DMS 273 treated with DMSO at 0.1 percent for 48 hours (cell line): ENCODE measurements at regions not wholly inside any gene's neighbourhood (a gene's known extent, or its start where the extent isn't known, plus 50 kb on each side); places are given as distances from the start of the nearest gene placed in this dataset.
"Not testable (repeated sequence)": the region's sequence is repeated elsewhere in the genome, so short reads cannot be mapped to it uniquely, and the experiment has no call there.

Experiments used
- DNase-seq: peaks from one replicate; lab custom pipeline; 2025; lab: John Stamatoyannopoulos, UW

GRCh38 chr7:127530148-127530547, 55.2 kb downstream of the GCC1 start:
- DNase-seq = peak; percentile 16

DNA sequence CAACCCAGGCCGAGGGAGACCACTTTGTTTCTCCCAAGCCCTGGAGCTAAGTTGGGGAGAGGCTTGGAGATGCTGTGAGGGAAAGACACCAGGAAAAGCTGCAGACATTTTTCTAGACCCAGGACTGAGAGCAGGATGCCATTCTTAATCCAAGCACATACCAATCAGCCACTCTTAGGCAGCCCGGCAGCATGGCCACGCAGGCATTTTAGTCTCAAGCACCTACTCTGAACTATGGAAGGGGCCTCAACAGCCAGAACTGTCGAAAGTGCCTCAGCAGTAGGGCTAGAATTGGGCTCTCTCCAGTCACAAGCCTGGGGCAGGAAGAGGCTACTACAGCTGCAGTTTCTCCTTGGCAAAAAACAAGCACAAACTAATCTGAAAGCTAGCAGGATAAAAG, 57.8 kb downstream of the GCC1 start:
- no peak for DNase-seq

- no peak for DNase-seq
These were observed 59.4 kb downstream of the GCC1 start for GRCh38 chr7:127525866-127526480.

DNA sequence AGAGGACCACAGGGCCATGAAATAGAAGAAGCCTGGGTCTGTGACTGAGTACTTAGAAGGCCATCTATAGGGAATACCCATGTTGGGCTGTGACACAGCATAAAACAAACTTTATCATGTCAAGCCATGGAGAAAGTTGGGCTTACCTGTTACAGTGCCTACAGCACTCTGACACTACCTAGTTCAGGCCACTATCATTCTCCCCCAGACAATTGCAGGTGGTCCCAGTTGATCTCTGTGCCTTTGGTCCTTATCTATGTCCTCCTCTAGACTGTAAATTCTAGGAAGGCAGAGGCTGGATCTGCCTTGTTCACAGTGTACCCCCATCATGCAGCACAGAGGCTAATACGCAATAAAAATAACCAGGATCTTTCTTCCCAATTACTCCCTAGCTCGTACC, 69.1 kb downstream of the GCC1 start:
- no peak for DNase-seq

DNA sequence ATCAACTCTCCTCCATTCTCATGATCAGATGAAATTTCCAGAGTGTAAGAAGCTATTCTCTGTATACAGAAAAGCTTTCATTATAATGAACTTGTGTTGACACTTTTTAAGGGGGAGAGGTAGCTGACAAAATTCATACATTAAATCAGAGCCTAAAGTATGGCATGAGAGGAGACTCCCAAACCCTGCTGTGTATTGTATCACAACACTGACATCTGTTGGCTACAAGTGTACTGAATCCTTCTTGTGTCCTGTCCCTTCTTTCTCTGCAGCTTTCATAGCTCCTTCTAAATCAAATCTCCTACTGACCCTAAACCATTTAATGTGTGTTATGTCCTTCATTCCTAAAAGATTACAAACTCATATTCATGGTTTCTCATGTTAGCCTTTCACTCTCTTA, 70.9 kb downstream of the GCC1 start:
- DNase-seq = peak; percentile 44

DNA sequence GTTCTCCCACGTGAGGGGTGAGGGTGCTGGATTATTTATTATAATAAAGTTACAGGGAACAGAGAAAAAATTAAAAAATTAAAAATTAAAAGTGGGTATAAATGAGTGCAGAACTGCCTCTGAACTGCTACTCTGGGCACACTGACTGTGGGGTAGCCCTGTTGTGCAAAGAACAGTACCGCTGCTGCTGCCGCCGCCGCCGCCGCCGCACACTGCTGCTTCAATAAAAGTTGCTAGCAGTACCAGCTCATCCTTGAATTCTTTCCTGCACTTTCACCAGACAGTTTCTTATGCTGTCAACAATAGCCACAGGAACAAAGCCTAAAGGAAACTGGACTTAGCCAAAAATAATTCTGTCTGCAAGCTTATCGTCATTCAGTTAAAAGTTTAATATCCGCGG, 72.1 kb downstream of the GCC1 start:
- DNase-seq = no peak

GRCh38 chr7:127512663-127513062, 72.7 kb downstream of the GCC1 start:
- no peak for DNase-seq

DNA sequence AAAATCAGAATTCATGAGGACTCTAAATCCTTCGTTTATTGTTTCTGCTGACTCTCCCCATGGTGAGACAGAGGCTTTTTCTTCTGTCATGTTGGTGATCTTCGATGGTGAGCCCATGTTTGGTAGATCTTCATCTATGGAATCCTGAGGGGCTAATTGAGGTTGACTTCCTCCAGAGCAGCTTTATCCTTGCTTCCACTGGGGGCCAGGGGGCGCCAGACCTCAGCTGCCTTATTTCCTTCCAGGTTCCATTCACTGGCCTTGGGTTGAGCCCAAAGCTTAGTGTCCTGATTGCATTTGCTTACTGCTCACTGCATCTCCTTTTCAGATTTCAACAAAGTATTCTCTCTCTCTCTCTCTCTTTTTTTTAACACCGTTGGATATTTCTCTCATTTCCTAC, 80.7 kb downstream of the GCC1 start:
- DNase-seq = no peak

GRCh38 chr7:127501817-127502216, 83.6 kb downstream of the GCC1 start:
- no peak for DNase-seq

DNA sequence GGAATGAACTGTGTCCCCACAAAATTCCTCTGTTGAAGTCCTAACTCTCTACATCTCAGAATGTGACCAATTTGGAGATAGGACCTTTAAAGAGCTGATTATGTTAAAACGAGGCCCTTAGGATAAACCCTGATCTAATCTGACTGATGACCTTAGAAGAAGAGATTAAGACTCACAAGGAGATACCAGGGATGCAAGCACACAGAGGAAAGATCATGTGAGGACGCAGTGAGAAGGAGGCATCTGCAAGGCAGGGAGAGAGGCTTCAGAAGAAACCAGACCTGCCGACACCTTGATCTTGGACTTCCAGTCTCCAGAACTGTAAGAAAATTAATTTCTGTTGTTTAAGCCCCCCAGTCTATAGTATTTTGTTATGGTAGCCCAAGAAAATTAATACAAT, 94.9 kb upstream of the ZNF800 start:
- no peak for DNase-seq

DNA sequence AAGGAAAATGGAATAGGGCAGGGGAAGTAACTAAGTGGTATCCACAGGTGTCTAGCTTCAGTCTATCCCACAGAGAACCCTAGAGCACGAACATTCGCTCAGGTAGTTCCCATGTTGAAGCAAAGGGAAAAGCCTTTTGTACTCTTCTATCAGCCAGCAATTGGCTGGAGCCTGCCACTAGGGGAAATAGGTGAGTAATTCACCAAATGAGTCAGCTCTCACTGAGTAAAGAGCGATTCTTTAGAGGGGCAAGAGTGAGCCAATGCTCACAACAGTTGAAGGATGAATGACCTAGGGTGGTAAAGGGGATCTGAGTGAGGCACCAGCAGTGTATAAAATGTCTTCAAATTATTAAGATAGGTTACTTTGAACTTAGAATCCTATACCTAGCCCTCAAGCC, 94.1 kb upstream of the ZNF800 start:
- no peak for DNase-seq

DNA sequence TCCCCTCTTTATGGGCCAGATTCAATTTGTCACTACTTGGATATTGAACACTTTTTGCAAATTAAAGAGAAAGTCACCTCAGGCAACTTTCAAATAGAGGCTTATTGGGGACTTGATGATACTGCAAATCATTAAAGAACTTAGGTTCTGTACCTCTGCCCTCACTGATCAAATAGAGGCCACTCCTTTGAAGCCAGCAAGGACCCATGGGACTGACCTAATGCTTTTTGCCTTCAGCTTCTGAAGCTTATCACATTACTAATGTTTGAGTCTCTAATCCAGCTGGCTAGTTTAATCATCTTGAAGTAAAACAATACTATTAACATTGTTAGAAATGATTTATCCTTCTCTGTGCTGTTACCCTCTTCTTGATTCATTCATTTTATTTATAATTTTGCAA, 93.0 kb upstream of the ZNF800 start:
- DNase-seq = no peak

DNA sequence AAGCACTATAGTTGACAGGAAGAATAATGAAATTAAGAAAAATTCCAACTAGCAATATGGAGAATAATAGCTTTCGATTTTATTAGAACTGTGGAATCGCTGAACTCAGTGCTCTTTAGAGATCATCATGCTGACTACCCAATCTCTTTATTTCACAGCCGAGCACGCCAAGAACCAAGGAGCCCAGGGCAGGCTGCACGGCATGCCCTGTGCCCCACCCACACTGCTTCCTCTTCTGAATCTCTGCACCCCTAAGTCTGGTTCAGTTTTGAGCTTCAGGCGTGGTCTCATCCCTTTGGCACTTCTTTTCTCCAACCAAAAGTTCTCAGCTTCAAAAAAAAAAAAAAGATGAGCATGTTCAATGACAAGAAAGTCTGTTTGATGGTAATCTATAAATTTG, 92.4 kb upstream of the ZNF800 start:
- no peak for DNase-seq

GRCh38 chr7:127478461-127478860, 86.0 kb upstream of the ZNF800 start:
- no peak for DNase-seq

DNA sequence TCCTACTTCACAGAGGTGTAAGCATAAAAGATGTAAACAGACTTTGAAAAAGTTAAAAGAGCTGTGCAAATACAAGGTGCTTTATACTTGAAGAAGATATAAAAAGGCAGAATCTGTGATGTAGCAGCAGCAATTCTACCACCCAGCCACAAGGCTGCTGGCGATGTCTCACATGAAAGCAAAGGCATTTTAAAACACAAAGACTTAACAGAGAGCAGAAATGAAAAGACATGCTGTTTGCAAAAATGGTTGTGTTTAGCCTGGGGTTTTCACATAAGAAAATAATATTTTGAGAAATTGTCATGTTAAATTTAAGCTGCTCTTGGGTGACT, 85.5 kb upstream of the ZNF800 start:
- no peak for DNase-seq

DNA sequence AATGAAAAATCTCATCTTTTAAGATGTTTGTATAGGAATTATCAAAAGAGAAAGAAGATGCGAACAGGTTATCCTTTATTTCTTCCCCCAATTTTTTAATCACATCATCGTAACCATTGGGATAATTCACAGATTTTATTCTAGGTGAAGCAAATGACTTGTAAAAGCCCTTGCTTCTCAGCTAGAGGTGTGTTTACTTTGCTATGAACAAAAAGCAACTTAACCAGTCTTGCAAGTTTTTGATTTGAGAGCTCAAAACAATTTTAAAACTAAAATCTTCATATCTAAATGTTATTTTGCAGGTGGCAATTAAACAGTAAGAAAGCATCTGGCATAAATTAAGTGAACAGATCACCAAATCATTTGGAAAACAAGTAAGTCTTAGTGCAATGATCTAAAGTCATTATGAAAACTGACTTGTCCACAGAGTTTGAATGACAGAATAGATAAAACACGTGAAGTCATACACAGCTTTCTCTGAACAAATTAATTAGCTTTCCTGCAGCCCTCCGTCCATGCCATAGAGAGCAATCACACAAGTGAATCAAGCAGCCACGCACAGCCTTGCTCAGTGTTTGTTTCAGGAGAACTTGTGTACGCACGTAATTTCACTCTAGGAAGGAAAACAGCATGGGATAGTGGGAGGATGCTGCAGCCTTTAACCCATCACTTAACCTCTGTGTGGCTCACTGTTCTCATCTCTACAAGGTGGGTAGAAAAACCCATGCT, 85.0 kb upstream of the ZNF800 start:
- DNase-seq = no peak

GRCh38 chr7:127476618-127477017, 84.1 kb upstream of the ZNF800 start:
- DNase-seq = no peak

- no peak for DNase-seq
These were observed 81.9 kb upstream of the ZNF800 start for GRCh38 chr7:127474457-127474856.

DNA sequence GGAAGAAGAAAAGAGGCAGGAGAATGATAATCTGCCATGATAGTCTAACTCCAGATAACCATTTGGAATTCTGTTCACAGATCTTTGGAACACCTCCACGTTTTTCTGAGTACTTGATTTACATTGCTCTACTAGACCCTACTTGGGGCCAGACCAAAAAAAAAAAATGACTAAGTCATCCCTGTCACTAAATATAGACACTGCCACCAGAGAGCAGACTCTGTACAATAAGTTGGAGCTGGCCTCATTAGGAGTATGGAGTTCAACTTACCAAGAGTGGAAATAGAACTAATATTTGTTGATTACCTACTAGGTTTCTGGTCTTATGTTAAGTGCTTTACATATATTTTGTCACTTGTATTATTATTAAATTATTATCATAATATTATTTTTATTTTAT, 80.9 kb upstream of the ZNF800 start:
- DNase-seq = no peak

GRCh38 chr7:127460077-127460476, 67.6 kb upstream of the ZNF800 start:
- DNase-seq = no peak

DNA sequence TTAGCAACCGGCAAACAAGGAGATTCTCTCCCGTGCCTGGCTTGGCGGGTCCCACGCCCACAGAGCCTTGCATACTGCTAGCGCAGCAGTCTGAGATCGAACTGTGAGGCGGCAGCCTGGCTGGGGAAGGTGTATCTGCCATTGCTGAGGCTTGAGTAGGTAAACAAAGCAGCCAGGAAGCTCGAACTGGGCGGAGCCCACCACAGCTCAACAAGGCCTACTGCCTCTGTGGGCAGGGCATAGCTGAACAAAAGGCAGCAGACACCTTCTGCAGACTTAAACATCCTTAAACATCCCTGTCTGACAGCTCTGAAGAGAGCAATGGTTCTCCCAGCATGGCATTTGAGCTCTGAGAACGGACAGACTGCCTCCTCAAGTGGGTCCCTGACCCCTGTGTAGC, 58.8 kb upstream of the ZNF800 start:
- DNase-seq = not testable (repeated sequence)

GRCh38 chr7:127448566-127448965, 56.1 kb upstream of the ZNF800 start:
- no peak for DNase-seq

DNA sequence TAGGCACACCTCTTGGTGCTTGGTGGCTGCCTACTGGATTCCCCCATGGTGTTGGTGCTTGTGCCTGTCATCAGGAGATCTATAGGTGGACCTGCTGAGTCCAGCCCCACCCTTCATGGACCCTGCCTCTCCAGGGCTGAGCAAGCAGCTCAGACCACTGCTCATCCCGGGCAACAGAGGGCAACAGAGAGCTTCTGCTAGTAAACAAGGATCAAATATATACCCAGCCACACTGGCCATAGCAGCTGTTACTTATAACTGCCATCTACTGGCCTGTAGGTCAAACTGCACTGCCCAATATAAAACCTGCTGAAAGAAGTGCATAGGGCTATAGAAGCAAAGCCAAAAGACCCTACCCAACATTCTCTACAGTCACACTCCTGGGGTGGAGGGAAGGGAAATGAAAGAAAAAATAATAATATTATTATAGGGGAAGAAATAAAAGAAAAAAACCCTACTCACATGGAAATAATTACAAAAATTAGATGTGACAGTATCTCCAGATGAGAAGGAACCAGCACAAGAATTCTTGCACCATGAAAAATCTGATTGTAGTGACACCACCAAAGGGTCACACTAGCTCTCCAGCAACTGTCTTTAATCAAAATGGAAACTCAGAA, 54.9 kb upstream of the ZNF800 start:
- DNase-seq = peak; percentile 71

DNA sequence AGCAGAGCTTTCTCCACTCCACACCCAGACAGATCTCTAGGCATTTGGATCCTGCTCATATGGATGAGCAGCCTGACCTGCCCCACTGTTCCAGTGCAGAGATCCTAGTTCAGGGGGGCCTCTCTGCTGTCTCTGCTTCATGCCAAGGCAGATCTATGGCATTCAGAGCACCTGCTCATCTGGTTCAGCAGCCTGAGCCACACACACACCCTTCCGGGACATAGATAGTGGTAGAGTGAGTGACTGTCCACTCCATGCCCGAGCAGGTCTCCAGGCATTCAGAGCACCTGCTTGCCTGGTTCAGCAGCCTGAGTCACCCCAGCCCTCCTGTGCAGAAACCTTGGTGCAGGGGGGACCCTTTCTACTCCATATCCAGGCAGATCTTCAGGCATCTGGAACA, 54.3 kb upstream of the ZNF800 start:
- DNase-seq = no peak
